ENCODE measurements at regions not wholly inside any gene's neighbourhood (a gene's known extent, or its start where the extent isn't known, plus 50 kb on each side); places are given as distances from the start of the nearest gene placed in this dataset.
"Not testable (repeated sequence)": the region's sequence is repeated elsewhere in the genome, so short reads cannot be mapped to it uniquely, and the experiment has no call there.

GRCh38 chr6:86526238-86526637, 411.1 kb upstream of the HTR1E start:
- DNase-seq (ENCODE audit: low read depth) = peak; percentile 11
- H3K4me3 ChIP-seq (ENCODE audit: low read length) = no peak overlapping the region
- TF ChIP-seq CTCF (IDR thresholded peaks at IDR 0.05; ENCODE audit: insufficient read depth, low read depth, low read length, missing control alignments) = no peak

- DNase-seq (ENCODE audit: low read depth) = no peak
- H3K4me3 ChIP-seq (ENCODE audit: low read length) = no peak overlapping the region
- no peak for TF ChIP-seq CTCF (IDR thresholded peaks at IDR 0.05; ENCODE audit: insufficient read depth, low read depth, low read length, missing control alignments)
Measured at GRCh38 chr6:86516087-86516486, 421.2 kb upstream of the HTR1E start.

GRCh38 chr6:86511962-86512361, 425.4 kb upstream of the HTR1E start:
- TF ChIP-seq CTCF (IDR thresholded peaks at IDR 0.05; ENCODE audit: insufficient read depth, low read depth, low read length, missing control alignments) = no peak
- no peak overlapping the region for H3K4me3 ChIP-seq (ENCODE audit: low read length)
- no peak for DNase-seq (ENCODE audit: low read depth)

- DNase-seq (ENCODE audit: low read depth) = no peak
- no peak overlapping the region for H3K4me3 ChIP-seq (ENCODE audit: low read length)
- no peak for TF ChIP-seq CTCF (IDR thresholded peaks at IDR 0.05; ENCODE audit: insufficient read depth, low read depth, low read length, missing control alignments)
Measured at GRCh38 chr6:86508230-86508629, 429.1 kb upstream of the HTR1E start.

- DNase-seq (ENCODE audit: low read depth) = no peak
- no peak overlapping the region for H3K4me3 ChIP-seq (ENCODE audit: low read length)
- no peak for TF ChIP-seq CTCF (IDR thresholded peaks at IDR 0.05; ENCODE audit: insufficient read depth, low read depth, low read length, missing control alignments)
Measured at GRCh38 chr6:86502497-86502896, 434.8 kb upstream of the HTR1E start.

- H3K4me3 ChIP-seq (ENCODE audit: low read length) = no peak overlapping the region
Measured at GRCh38 chr6:86500035-86500434, 437.3 kb upstream of the HTR1E start.

GRCh38 chr6:86489042-86489441, 448.3 kb upstream of the HTR1E start:
- not testable (repeated sequence) for DNase-seq (ENCODE audit: low read depth); H3K4me3 ChIP-seq (ENCODE audit: low read length)

More at GRCh38 chr6:86500035-86500434, 437.3 kb upstream of the HTR1E start:
- DNase-seq (ENCODE audit: low read depth) = no peak
- TF ChIP-seq CTCF (IDR thresholded peaks at IDR 0.05; ENCODE audit: insufficient read depth, low read depth, low read length, missing control alignments) = no peak

Measured in epithelial cell of esophagus (primary cell).